ENCODE measurements at regions not wholly inside any gene's neighbourhood (a gene's known extent, or its start where the extent isn't known, plus 50 kb on each side); places are given as distances from the start of the nearest gene placed in this dataset.
"Not testable (repeated sequence)": the region's sequence is repeated elsewhere in the genome, so short reads cannot be mapped to it uniquely, and the experiment has no call there.

DNA sequence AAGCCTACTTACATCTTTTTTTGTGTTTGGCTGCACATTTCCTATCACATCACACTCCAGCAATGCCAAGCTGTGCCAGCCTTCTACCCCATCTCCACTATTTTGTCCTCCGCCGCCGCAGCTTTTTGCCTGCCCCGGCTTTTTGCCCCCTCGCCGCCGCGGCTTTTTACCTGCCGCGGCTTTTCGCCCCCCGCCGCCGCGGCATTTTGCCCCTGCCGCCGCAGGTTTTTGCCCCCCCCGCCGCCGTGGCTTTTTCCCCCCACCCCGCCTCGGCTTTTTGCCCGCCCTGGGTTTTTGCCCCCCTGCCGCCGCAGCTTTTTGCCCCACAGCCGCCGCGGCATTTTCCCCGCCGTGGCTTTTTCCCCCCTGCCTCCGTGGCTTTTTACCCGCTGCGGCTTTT is 506.0 kb downstream of the ZNF37A start:
- H3K9me2 ChIP-seq (ENCODE audit: low read depth, low read length), result no peaks in the 10 kb centered on the region
- no peak overlapping the region for H2AFZ ChIP-seq (ENCODE audit: low read length)
- H3K27me3 ChIP-seq (ENCODE audit: insufficient read depth, low read length), result no peaks in the 10 kb centered on the region
- H3K79me2 ChIP-seq (ENCODE audit: insufficient read depth, low read length), result no peaks in the 10 kb centered on the region
- H4K20me1 ChIP-seq (ENCODE audit: insufficient read depth, low read length), result no peaks in the 10 kb centered on the region
- TF ChIP-seq, protein P1, sequence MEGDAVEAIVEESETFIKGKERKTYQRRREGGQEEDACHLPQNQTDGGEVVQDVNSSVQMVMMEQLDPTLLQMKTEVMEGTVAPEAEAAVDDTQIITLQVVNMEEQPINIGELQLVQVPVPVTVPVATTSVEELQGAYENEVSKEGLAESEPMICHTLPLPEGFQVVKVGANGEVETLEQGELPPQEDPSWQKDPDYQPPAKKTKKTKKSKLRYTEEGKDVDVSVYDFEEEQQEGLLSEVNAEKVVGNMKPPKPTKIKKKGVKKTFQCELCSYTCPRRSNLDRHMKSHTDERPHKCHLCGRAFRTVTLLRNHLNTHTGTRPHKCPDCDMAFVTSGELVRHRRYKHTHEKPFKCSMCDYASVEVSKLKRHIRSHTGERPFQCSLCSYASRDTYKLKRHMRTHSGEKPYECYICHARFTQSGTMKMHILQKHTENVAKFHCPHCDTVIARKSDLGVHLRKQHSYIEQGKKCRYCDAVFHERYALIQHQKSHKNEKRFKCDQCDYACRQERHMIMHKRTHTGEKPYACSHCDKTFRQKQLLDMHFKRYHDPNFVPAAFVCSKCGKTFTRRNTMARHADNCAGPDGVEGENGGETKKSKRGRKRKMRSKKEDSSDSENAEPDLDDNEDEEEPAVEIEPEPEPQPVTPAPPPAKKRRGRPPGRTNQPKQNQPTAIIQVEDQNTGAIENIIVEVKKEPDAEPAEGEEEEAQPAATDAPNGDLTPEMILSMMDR (IDR thresholded peaks at IDR 0.05; ENCODE audit: low read length), result no peak
- no peak for TF ChIP-seq EZH2 (IDR thresholded peaks at IDR 0.05; ENCODE audit: borderline replicate concordance, low read length)
- no peaks in the 10 kb centered on the region for H3K9me3 ChIP-seq (ENCODE audit: low read length)
- H3K4me3 ChIP-seq (ENCODE audit: low read depth, low read length, poor library complexity, severe bottlenecking), result no peak overlapping the region
- no peak overlapping the region for H3K4me2 ChIP-seq (ENCODE audit: low read length)
- H3K36me3 ChIP-seq (ENCODE audit: insufficient read depth, low read length), result no peaks in the 10 kb centered on the region
- no peak overlapping the region for H3K9ac ChIP-seq (ENCODE audit: low read length)
- H3F3A ChIP-seq (ENCODE audit: insufficient read depth, low read length), result no peaks in the 10 kb centered on the region
- H3K27ac ChIP-seq (ENCODE audit: low read depth, low read length, poor library complexity, severe bottlenecking), result no peak overlapping the region
- no peaks in the 10 kb centered on the region for H3K4me1 ChIP-seq (ENCODE audit: insufficient read depth, low read length, severe bottlenecking)

DNA sequence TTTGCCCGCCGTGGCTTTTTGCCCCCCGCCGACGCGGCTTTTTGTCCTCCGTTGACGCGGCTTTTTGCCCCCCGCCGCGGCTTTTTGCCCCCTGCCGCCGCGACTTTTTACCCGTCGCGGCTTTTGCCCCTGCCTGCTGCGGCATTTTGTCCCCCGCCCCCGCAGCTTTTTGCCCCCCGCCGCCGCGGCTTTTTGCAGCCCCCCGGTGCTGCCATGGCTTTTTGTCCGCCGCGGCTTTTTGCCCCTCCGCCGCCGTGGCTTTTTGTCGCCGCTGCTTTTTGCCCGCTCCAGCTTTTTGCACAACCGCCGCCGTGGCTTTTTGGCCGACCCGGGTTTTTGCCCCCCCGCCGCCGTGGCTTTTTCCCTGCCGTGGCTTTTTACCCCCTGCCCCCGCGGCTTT is 506.6 kb downstream of the ZNF37A start:
- H3F3A ChIP-seq (ENCODE audit: insufficient read depth, low read length), result no peaks in the 10 kb centered on the region
- H3K36me3 ChIP-seq (ENCODE audit: insufficient read depth, low read length), result no peaks in the 10 kb centered on the region
- no peak overlapping the region for H3K9ac ChIP-seq (ENCODE audit: low read length)
- TF ChIP-seq EZH2 (IDR thresholded peaks at IDR 0.05; ENCODE audit: borderline replicate concordance, low read length), result no peak
- TF ChIP-seq, protein P1 (IDR thresholded peaks at IDR 0.05; ENCODE audit: low read length), result no peak
- H3K27me3 ChIP-seq (ENCODE audit: insufficient read depth, low read length), result no peaks in the 10 kb centered on the region
- no peak overlapping the region for H3K4me3 ChIP-seq (ENCODE audit: low read depth, low read length, poor library complexity, severe bottlenecking)
- H4K20me1 ChIP-seq (ENCODE audit: insufficient read depth, low read length), result no peaks in the 10 kb centered on the region
- no peak overlapping the region for H3K4me2 ChIP-seq (ENCODE audit: low read length)
- no peak overlapping the region for H3K27ac ChIP-seq (ENCODE audit: low read depth, low read length, poor library complexity, severe bottlenecking)
- H3K9me3 ChIP-seq (ENCODE audit: low read length), result no peaks in the 10 kb centered on the region
- no peak overlapping the region for H2AFZ ChIP-seq (ENCODE audit: low read length)
- no peaks in the 10 kb centered on the region for H3K79me2 ChIP-seq (ENCODE audit: insufficient read depth, low read length)
- no peaks in the 10 kb centered on the region for H3K4me1 ChIP-seq (ENCODE audit: insufficient read depth, low read length, severe bottlenecking)
- no peaks in the 10 kb centered on the region for H3K9me2 ChIP-seq (ENCODE audit: low read depth, low read length)

GRCh38 chr10:38603681-38604080 is 509.5 kb downstream of the ZNF37A start:
- not testable (repeated sequence) for H2AFZ ChIP-seq (ENCODE audit: low read length); H3K79me2 ChIP-seq (ENCODE audit: insufficient read depth, low read length); H3K27ac ChIP-seq (ENCODE audit: low read depth, low read length, poor library complexity, severe bottlenecking); H3K36me3 ChIP-seq (ENCODE audit: insufficient read depth, low read length); H3K4me1 ChIP-seq (ENCODE audit: insufficient read depth, low read length, severe bottlenecking); H3K9me3 ChIP-seq (ENCODE audit: low read length); H3K9me2 ChIP-seq (ENCODE audit: low read depth, low read length); H3K9ac ChIP-seq (ENCODE audit: low read length); H3K4me3 ChIP-seq (ENCODE audit: low read depth, low read length, poor library complexity, severe bottlenecking); H3K27me3 ChIP-seq (ENCODE audit: insufficient read depth, low read length); H3F3A ChIP-seq (ENCODE audit: insufficient read depth, low read length); H4K20me1 ChIP-seq (ENCODE audit: insufficient read depth, low read length); H3K4me2 ChIP-seq (ENCODE audit: low read length)

- H3K79me2 ChIP-seq (ENCODE audit: insufficient read depth, low read length); H3K36me3 ChIP-seq (ENCODE audit: insufficient read depth, low read length); H3K27ac ChIP-seq (ENCODE audit: low read depth, low read length, poor library complexity, severe bottlenecking); H3K4me1 ChIP-seq (ENCODE audit: insufficient read depth, low read length, severe bottlenecking); H3K9ac ChIP-seq (ENCODE audit: low read length); H3K4me3 ChIP-seq (ENCODE audit: low read depth, low read length, poor library complexity, severe bottlenecking); H3K27me3 ChIP-seq (ENCODE audit: insufficient read depth, low read length); H3K4me2 ChIP-seq (ENCODE audit: low read length); H3F3A ChIP-seq (ENCODE audit: insufficient read depth, low read length); H4K20me1 ChIP-seq (ENCODE audit: insufficient read depth, low read length); H2AFZ ChIP-seq (ENCODE audit: low read length); H3K9me2 ChIP-seq (ENCODE audit: low read depth, low read length); H3K9me3 ChIP-seq (ENCODE audit: low read length): not testable (repeated sequence)
Observed at GRCh38 chr10:38604477-38604876, 510.3 kb downstream of the ZNF37A start.

Measured in OCI-LY1 (cell line).